ENCODE measurements at regions not wholly inside any gene's neighbourhood (a gene's known extent, or its start where the extent isn't known, plus 50 kb on each side); places are given as distances from the start of the nearest gene placed in this dataset.

DNA sequence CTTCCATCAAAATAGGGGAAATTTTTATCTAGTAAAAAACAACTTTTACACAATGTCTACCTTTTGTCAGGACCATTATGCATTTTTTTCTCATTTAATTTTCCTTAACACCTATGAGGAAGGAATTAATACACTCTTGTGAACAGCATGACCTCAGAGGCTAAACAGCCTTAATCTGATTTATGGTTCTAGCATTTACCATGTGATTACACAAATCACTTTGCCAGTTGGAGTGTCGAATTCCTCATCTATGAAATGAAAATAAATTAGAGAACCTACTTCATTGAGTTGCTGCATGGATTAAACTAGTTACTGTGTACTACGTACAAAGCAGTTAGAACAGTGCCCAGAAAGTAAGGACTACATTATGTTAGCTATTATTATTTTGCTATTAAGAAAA, 187.7 kb upstream of the MPDZ start:
- 41 to 47% (median 46%) methylated on average over 2 of the region's 2 CpGs for WGBS, 3 donors
- no peaks in the 10 kb centered on the region for H3K27me3 ChIP-seq (ENCODE audit: control insufficient read depth in 3 of 3, insufficient read depth in 3 of 3, low read length in 3 of 3)
- DNase-seq (no peak), FAIRE-seq (no peak)
- H3K4me3 ChIP-seq (ENCODE audit: low read depth in 1 of 3, low read length in 3 of 3) = no peak overlapping the region
- H3K27ac ChIP-seq (ENCODE audit: low read depth in 1 of 3, low read length in 2 of 3) = no peak overlapping the region
- no peaks in the 10 kb centered on the region for H3K9me3 ChIP-seq (ENCODE audit: control insufficient read depth in 2 of 2, insufficient read depth in 1 of 2, low read depth in 1 of 2, low read length in 1 of 2)
- no peaks in the 10 kb centered on the region for H3K36me3 ChIP-seq (ENCODE audit: control insufficient read depth in 3 of 3, insufficient read depth in 2 of 3, low read depth in 1 of 3, low read length in 3 of 3)
- no peaks in the 10 kb centered on the region for H3K4me1 ChIP-seq (ENCODE audit: control insufficient read depth in 3 of 3, insufficient read depth in 2 of 3, low read depth in 1 of 3, low read length in 2 of 3)

- WGBS, 3 donors = 77 to 83% (median 78%) methylated on average over 4 of the region's 4 CpGs
- Histone ChIP-seq H3K36me3 (ENCODE audit: control insufficient read depth in 3 of 3, insufficient read depth in 2 of 3, low read depth in 1 of 3, low read length in 3 of 3) (no peaks in the 10 kb centered on the region), H3K27me3 (ENCODE audit: control insufficient read depth in 3 of 3, insufficient read depth in 3 of 3, low read length in 3 of 3) (no peaks in the 10 kb centered on the region), H3K4me1 (ENCODE audit: control insufficient read depth in 3 of 3, insufficient read depth in 2 of 3, low read depth in 1 of 3, low read length in 2 of 3) (no peaks in the 10 kb centered on the region), H3K9me3 (ENCODE audit: control insufficient read depth in 2 of 2, insufficient read depth in 1 of 2, low read depth in 1 of 2, low read length in 1 of 2) (no peaks in the 10 kb centered on the region), H3K4me3 (ENCODE audit: low read depth in 1 of 3, low read length in 3 of 3) (no peak overlapping the region), H3K27ac (ENCODE audit: low read depth in 1 of 3, low read length in 2 of 3) (no peak overlapping the region)
- DNase-seq (no peak), FAIRE-seq (no peak)
Measured at GRCh38 chr9:13461414-13461991, 182.0 kb upstream of the MPDZ start.

DNA sequence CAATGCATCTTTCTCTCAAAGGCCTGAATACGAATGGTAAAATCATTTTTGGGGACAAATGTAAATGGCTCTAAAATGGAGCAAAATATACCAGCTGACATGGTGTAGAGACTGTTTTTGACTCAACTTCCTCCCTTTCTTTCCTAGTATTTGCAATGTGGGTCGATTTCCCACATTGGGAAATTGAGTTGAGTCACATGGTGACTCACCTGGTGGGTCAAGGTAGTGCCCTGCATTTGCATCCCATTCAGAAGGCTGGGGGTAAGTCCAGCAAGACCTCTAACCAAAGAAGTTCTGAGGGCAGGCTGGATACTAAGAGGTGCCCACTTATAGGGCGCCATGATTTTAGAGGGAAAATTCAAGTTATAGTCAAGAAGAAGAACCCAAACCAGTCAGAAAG, 179.6 kb upstream of the MPDZ start:
- FAIRE-seq (no peak), DNase-seq (no peak)
- H3K4me3 ChIP-seq (ENCODE audit: low read depth in 1 of 3, low read length in 3 of 3) = no peak overlapping the region
- H3K27ac ChIP-seq (ENCODE audit: low read depth in 1 of 3, low read length in 2 of 3) = no peak overlapping the region
- H3K9me3 ChIP-seq (ENCODE audit: control insufficient read depth in 2 of 2, insufficient read depth in 1 of 2, low read depth in 1 of 2, low read length in 1 of 2) = no peaks in the 10 kb centered on the region
- no peaks in the 10 kb centered on the region for H3K36me3 ChIP-seq (ENCODE audit: control insufficient read depth in 3 of 3, insufficient read depth in 2 of 3, low read depth in 1 of 3, low read length in 3 of 3)
- no peaks in the 10 kb centered on the region for H3K4me1 ChIP-seq (ENCODE audit: control insufficient read depth in 3 of 3, insufficient read depth in 2 of 3, low read depth in 1 of 3, low read length in 2 of 3)
- no peaks in the 10 kb centered on the region for H3K27me3 ChIP-seq (ENCODE audit: control insufficient read depth in 3 of 3, insufficient read depth in 3 of 3, low read length in 3 of 3)
- 40 to 87% (median 43%) methylated on average over 3 of the region's 3 CpGs for WGBS, 3 donors

- no peak for DNase-seq
- no peak for FAIRE-seq
- no peak overlapping the region for H3K27ac ChIP-seq (ENCODE audit: low read depth in 1 of 3, low read length in 2 of 3)
- H3K4me1 ChIP-seq (ENCODE audit: control insufficient read depth in 3 of 3, insufficient read depth in 2 of 3, low read depth in 1 of 3, low read length in 2 of 3) = no peaks in the 10 kb centered on the region
- 81 to 89% (median 88%) methylated on average over 1 of the region's 1 CpG for WGBS, 3 donors
- H3K9me3 ChIP-seq (ENCODE audit: control insufficient read depth in 2 of 2, insufficient read depth in 1 of 2, low read depth in 1 of 2, low read length in 1 of 2) = no peaks in the 10 kb centered on the region
- no peaks in the 10 kb centered on the region for H3K36me3 ChIP-seq (ENCODE audit: control insufficient read depth in 3 of 3, insufficient read depth in 2 of 3, low read depth in 1 of 3, low read length in 3 of 3)
- no peak overlapping the region for H3K4me3 ChIP-seq (ENCODE audit: low read depth in 1 of 3, low read length in 3 of 3)
- no peaks in the 10 kb centered on the region for H3K27me3 ChIP-seq (ENCODE audit: control insufficient read depth in 3 of 3, insufficient read depth in 3 of 3, low read length in 3 of 3)
Measured at GRCh38 chr9:13457795-13458194, 178.3 kb upstream of the MPDZ start.

- no peaks in the 10 kb centered on the region for H3K4me1 ChIP-seq (ENCODE audit: control insufficient read depth in 3 of 3, insufficient read depth in 2 of 3, low read depth in 1 of 3, low read length in 2 of 3)
- WGBS, 3 donors = 51 to 65% (median 56%) methylated on average over 3 of the region's 3 CpGs
- H3K27me3 ChIP-seq (ENCODE audit: control insufficient read depth in 3 of 3, insufficient read depth in 3 of 3, low read length in 3 of 3) = no peaks in the 10 kb centered on the region
- H3K4me3 ChIP-seq (ENCODE audit: low read depth in 1 of 3, low read length in 3 of 3) = no peak overlapping the region
- H3K9me3 ChIP-seq (ENCODE audit: control insufficient read depth in 2 of 2, insufficient read depth in 1 of 2, low read depth in 1 of 2, low read length in 1 of 2) = no peaks in the 10 kb centered on the region
- no peak overlapping the region for H3K27ac ChIP-seq (ENCODE audit: low read depth in 1 of 3, low read length in 2 of 3)
- DNase-seq = no peak
- no peaks in the 10 kb centered on the region for H3K36me3 ChIP-seq (ENCODE audit: control insufficient read depth in 3 of 3, insufficient read depth in 2 of 3, low read depth in 1 of 3, low read length in 3 of 3)
- no peak for FAIRE-seq
Measured at GRCh38 chr9:13450723-13451122, 171.2 kb upstream of the MPDZ start.

DNA sequence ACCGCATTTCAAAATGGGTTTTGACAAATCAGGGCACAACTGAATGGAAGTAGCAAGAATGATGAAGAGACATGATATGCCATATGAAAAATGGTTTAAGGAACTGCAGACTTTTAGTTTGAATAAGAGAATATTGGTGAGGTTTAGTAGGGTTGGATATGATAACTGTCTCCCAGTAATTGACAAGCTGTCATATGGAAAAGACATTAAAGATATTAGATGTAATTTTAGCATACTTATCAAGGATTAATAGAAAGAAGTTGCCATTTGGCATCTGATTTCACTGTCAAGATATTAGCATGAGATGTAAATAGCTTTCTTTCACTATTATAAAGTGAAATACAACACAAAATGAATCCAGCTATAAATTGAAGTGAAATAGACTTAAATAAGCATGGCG, 169.0 kb upstream of the MPDZ start:
- H3K9me3 ChIP-seq (ENCODE audit: control insufficient read depth in 2 of 2, insufficient read depth in 1 of 2, low read depth in 1 of 2, low read length in 1 of 2) = no peaks in the 10 kb centered on the region
- H3K36me3 ChIP-seq (ENCODE audit: control insufficient read depth in 3 of 3, insufficient read depth in 2 of 3, low read depth in 1 of 3, low read length in 3 of 3) = no peaks in the 10 kb centered on the region
- no peak overlapping the region for H3K4me3 ChIP-seq (ENCODE audit: low read depth in 1 of 3, low read length in 3 of 3)
- H3K27ac ChIP-seq (ENCODE audit: low read depth in 1 of 3, low read length in 2 of 3) = no peak overlapping the region
- H3K4me1 ChIP-seq (ENCODE audit: control insufficient read depth in 3 of 3, insufficient read depth in 2 of 3, low read depth in 1 of 3, low read length in 2 of 3) = no peaks in the 10 kb centered on the region
- DNase-seq (no peak), FAIRE-seq (no peak)
- H3K27me3 ChIP-seq (ENCODE audit: control insufficient read depth in 3 of 3, insufficient read depth in 3 of 3, low read length in 3 of 3) = no peaks in the 10 kb centered on the region
- WGBS, 3 donors = 89 to 93% (median 89%) methylated on average over 2 of the region's 2 CpGs

- Histone ChIP-seq H3K36me3 (ENCODE audit: control insufficient read depth in 3 of 3, insufficient read depth in 2 of 3, low read depth in 1 of 3, low read length in 3 of 3) (no peaks in the 10 kb centered on the region), H3K27me3 (ENCODE audit: control insufficient read depth in 3 of 3, insufficient read depth in 3 of 3, low read length in 3 of 3) (no peaks in the 10 kb centered on the region), H3K9me3 (ENCODE audit: control insufficient read depth in 2 of 2, insufficient read depth in 1 of 2, low read depth in 1 of 2, low read length in 1 of 2) (no peaks in the 10 kb centered on the region), H3K4me3 (ENCODE audit: low read depth in 1 of 3, low read length in 3 of 3) (no peak overlapping the region), H3K27ac (ENCODE audit: low read depth in 1 of 3, low read length in 2 of 3) (no peak overlapping the region), H3K4me1 (ENCODE audit: control insufficient read depth in 3 of 3, insufficient read depth in 2 of 3, low read depth in 1 of 3, low read length in 2 of 3) (no peaks in the 10 kb centered on the region)
- no peak for FAIRE-seq
- 3 to 9% (median 8%) methylated on average over 3 of the region's 3 CpGs for WGBS, 3 donors
- no peak for DNase-seq
Measured at GRCh38 chr9:13447843-13448422, 168.4 kb upstream of the MPDZ start.

DNA sequence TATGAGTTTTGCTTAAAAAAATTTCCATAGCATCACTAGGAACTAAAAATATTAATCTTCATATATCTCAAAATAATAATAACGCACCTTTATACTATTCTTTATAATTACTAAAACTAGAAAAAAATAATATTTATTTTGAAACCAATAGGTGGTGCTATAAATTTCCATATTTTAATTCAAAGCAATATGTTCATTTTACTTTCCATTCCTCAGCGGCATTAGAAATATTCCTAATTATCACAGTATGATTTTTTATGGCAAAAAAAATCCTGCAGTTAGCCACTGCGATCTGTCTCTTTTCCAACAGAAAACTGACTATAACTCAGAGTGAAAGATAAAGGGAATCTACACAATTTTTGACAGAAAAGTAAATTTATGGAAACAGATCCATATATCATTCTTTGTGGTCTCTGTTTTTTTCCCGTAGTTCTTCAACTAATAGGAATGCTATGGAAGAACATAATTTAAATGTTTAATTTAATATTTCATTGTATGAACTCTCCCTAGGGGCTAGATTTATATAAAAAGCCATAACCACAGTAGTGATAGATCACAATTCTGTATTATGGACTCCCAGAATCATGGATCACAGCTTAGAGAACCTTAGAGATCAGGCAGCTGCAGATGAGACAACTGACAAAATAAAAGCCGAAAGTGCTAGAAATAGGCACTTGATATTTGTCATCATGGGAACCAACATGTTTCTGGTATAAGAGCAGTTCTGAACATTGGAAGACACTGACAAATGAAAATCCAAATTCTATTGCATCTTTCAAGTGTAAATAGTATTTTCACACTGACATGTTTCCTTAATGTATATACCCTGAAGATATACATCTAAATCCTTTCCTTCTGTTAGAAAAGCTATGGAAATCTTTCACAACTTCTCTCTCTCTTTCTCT, 167.7 kb upstream of the MPDZ start:
- WGBS, 3 donors = 59 to 72% (median 61%) methylated on average over 5 of the region's 5 CpGs
- DNase-seq (no peak), FAIRE-seq (no peak)
- no peak overlapping the region for H3K27ac ChIP-seq (ENCODE audit: low read depth in 1 of 3, low read length in 2 of 3)
- no peaks in the 10 kb centered on the region for H3K9me3 ChIP-seq (ENCODE audit: control insufficient read depth in 2 of 2, insufficient read depth in 1 of 2, low read depth in 1 of 2, low read length in 1 of 2)
- no peaks in the 10 kb centered on the region for H3K4me1 ChIP-seq (ENCODE audit: control insufficient read depth in 3 of 3, insufficient read depth in 2 of 3, low read depth in 1 of 3, low read length in 2 of 3)
- no peak overlapping the region for H3K4me3 ChIP-seq (ENCODE audit: low read depth in 1 of 3, low read length in 3 of 3)
- no peaks in the 10 kb centered on the region for H3K27me3 ChIP-seq (ENCODE audit: control insufficient read depth in 3 of 3, insufficient read depth in 3 of 3, low read length in 3 of 3)
- H3K36me3 ChIP-seq (ENCODE audit: control insufficient read depth in 3 of 3, insufficient read depth in 2 of 3, low read depth in 1 of 3, low read length in 3 of 3) = no peaks in the 10 kb centered on the region
